Karpas-422 (cell line): ENCODE measurements at regions not wholly inside any gene's neighbourhood (a gene's known extent, or its start where the extent isn't known, plus 50 kb on each side); places are given as distances from the start of the nearest gene placed in this dataset.

Source experiments
- DNase-seq: peaks from one replicate; pipeline ENCODE4 v3.0.0-alpha.2; 2015
- H2AFZ ChIP-seq: fragments of 200-600 bp; sonication (generic); 2 replicates; pipeline ENCODE4 v1.6.1; 2014; ENCODE audit warnings: antibody characterized with exemption, low read length, mixed read lengths
- H3K27ac ChIP-seq: fragments of 200-600 bp; sonication (generic); 2 replicates; pipeline ENCODE4 v1.5.1; 2014; ENCODE audit warnings: mild to moderate bottlenecking, low read length, moderate library complexity
- H3K27me3 ChIP-seq: fragments of 200-600 bp; sonication (generic); 2 replicates; pipeline ENCODE4 v1.6.1; 2014; ENCODE audit warnings: low read length, mixed read lengths
- H3K36me3 ChIP-seq: fragments of 200-600 bp; sonication (generic); 2 replicates; pipeline ENCODE4 v1.6.1; 2014; ENCODE audit warnings: low read length, mixed read lengths; ENCODE audit not compliant: insufficient read depth
- H3K4me1 ChIP-seq: fragments of 200-600 bp; sonication (generic); 2 replicates; pipeline ENCODE4 v1.6.1; 2014; ENCODE audit warnings: mild to moderate bottlenecking, low read length, mixed read lengths
- H3K4me2 ChIP-seq: fragments of 200-600 bp; sonication (generic); 2 replicates; pipeline ENCODE4 v1.6.1; 2014; ENCODE audit warnings: low read length, low read depth, mild to moderate bottlenecking; ENCODE audit not compliant: poor library complexity, severe bottlenecking
- H3K4me3 ChIP-seq: fragments of 200-600 bp; sonication (generic); 2 replicates; pipeline ENCODE4 v1.5.1; 2014; ENCODE audit warnings: mild to moderate bottlenecking, antibody characterized with exemption, low read length, mixed read lengths
- H3K79me2 ChIP-seq: fragments of 200-600 bp; sonication (generic); 2 replicates; pipeline ENCODE4 v1.6.1; 2014; ENCODE audit warnings: mild to moderate bottlenecking, low read length, mixed read lengths
- H3K9ac ChIP-seq: fragments of 200-600 bp; sonication (generic); 2 replicates; pipeline ENCODE4 v1.6.0; 2014; ENCODE audit warnings: low read length
- H3K9me2 ChIP-seq: fragments of 200-600 bp; sonication (generic), shearing (Covaris generic); replicated peaks from 2 replicates; pipeline ENCODE4 v1.6.0; 2014; ENCODE audit warnings: mild to moderate bottlenecking, low read length, moderate library complexity; ENCODE audit not compliant: insufficient read depth
- H3K9me3 ChIP-seq: fragments of 300-700, 200-600 bp; sonication (generic); 2 replicates; pipeline ENCODE4 v1.6.1; 2014; ENCODE audit warnings: low read length, mixed read lengths
- H4K20me1 ChIP-seq: fragments of 200-600 bp; sonication (generic); 2 replicates; pipeline ENCODE4 v1.6.1; 2014; ENCODE audit warnings: mild to moderate bottlenecking, antibody characterized with exemption, low read length, low read depth; ENCODE audit not compliant: insufficient read depth

DNA sequence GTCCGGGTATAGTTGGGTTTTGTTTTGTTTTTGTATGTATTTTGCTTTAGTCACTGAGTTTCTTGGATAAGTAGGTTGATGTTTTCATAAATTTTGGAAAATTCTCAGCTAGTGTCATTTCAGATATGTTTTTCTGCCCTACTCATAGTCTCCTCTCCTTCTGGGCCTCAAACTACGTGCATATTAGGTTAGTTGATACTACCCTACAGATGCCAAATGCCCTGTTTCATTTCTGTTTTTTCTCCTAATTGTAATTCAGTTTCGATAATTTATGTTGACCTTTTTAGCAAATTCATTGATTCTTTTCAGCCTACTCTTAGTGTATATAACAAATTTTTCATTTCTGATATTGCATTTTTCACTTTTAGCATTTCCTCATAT is 268.6 kb upstream of the RGS18 start:
- Histone ChIP-seq H3K9me3 (no peaks in the 10 kb centered on the region), H3K9ac (no peak overlapping the region), H2AFZ (no peak overlapping the region)

GRCh38 chr1:191890433-191891088 is 267.7 kb upstream of the RGS18 start:
- H2AFZ ChIP-seq, result no peak overlapping the region
- H3K9ac ChIP-seq, result no peak overlapping the region
- no peaks in the 10 kb centered on the region for H3K9me3 ChIP-seq
- DNase-seq, result no peak
- H3K79me2 ChIP-seq, result no peaks in the 10 kb centered on the region
- no peak overlapping the region for H3K4me2 ChIP-seq
- H3K4me3 ChIP-seq, result no peak overlapping the region
- no peak overlapping the region for H3K27ac ChIP-seq
- H3K4me1 ChIP-seq, result no peaks in the 10 kb centered on the region
- H3K36me3 ChIP-seq, result no peaks in the 10 kb centered on the region
- H3K27me3 ChIP-seq, result no peaks in the 10 kb centered on the region
- H4K20me1 ChIP-seq, result no peaks in the 10 kb centered on the region
- H3K9me2 ChIP-seq, result no peaks in the 10 kb centered on the region

More for the DNA sequence above, 268.6 kb upstream of the RGS18 start:
- Histone ChIP-seq H4K20me1 (no peaks in the 10 kb centered on the region), H3K27me3 (no peaks in the 10 kb centered on the region), H3K4me1 (no peaks in the 10 kb centered on the region), H3K4me3 (no peak overlapping the region), H3K9me2 (0 out of 2 replicates have a peak, but pooled peaks cover 2% of the 10 kb centered on the region), H3K36me3 (no peaks in the 10 kb centered on the region), H3K4me2 (no peak overlapping the region), H3K79me2 (no peaks in the 10 kb centered on the region), H3K27ac (no peak overlapping the region)
- no peak for DNase-seq

DNA sequence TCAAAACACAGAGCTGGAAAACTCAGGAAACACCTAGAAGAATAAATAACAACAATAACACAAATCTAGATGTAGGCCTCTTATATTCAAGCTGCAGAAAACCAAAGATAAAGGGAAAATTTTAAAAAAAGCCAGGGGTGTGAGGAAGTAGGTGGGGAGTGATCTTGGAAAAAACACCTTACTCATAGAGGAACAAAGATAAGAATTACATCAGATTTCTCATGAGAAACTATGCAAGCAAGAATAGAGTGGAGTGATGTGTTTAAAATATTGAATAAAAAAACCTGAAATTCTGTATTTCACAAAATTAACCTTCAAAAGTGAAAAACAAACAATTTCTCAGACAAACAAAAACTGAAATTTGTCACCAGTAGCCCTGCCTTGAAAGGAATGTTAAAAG is 265.5 kb upstream of the RGS18 start:
- DNase-seq, result no peak
- H3K27ac ChIP-seq, result no peak overlapping the region
- no peak overlapping the region for H3K9ac ChIP-seq
- H3K4me1 ChIP-seq, result no peaks in the 10 kb centered on the region
- no peaks in the 10 kb centered on the region for H3K9me2 ChIP-seq
- no peaks in the 10 kb centered on the region for H3K9me3 ChIP-seq
- no peak overlapping the region for H2AFZ ChIP-seq
- H3K36me3 ChIP-seq, result no peaks in the 10 kb centered on the region
- H4K20me1 ChIP-seq, result no peaks in the 10 kb centered on the region
- no peak overlapping the region for H3K4me2 ChIP-seq
- H3K4me3 ChIP-seq, result no peak overlapping the region
- H3K79me2 ChIP-seq, result no peaks in the 10 kb centered on the region
- H3K27me3 ChIP-seq, result no peaks in the 10 kb centered on the region

- Histone ChIP-seq H4K20me1 (no peaks in the 10 kb centered on the region), H3K9ac (no peak overlapping the region), H3K27ac (no peak overlapping the region), H3K4me2 (no peak overlapping the region), H2AFZ (no peak overlapping the region), H3K9me2 (no peaks in the 10 kb centered on the region), H3K79me2 (no peaks in the 10 kb centered on the region), H3K27me3 (no peaks in the 10 kb centered on the region), H3K4me1 (no peaks in the 10 kb centered on the region), H3K36me3 (no peaks in the 10 kb centered on the region), H3K9me3 (no peaks in the 10 kb centered on the region), H3K4me3 (no peak overlapping the region)
- no peak for DNase-seq
Measured at GRCh38 chr1:191895049-191895448, 263.2 kb upstream of the RGS18 start.

GRCh38 chr1:191895462-191896058 is 262.7 kb upstream of the RGS18 start:
- no peaks in the 10 kb centered on the region for H3K79me2 ChIP-seq
- no peaks in the 10 kb centered on the region for H3K36me3 ChIP-seq
- no peaks in the 10 kb centered on the region for H3K9me3 ChIP-seq
- H3K4me1 ChIP-seq, result no peaks in the 10 kb centered on the region
- H3K9ac ChIP-seq, result no peak overlapping the region
- H3K27me3 ChIP-seq, result no peaks in the 10 kb centered on the region
- H3K27ac ChIP-seq, result no peak overlapping the region
- H2AFZ ChIP-seq, result no peak overlapping the region
- H3K4me2 ChIP-seq, result no peak overlapping the region
- no peak for DNase-seq
- H3K4me3 ChIP-seq, result no peak overlapping the region
- no peaks in the 10 kb centered on the region for H3K9me2 ChIP-seq
- no peaks in the 10 kb centered on the region for H4K20me1 ChIP-seq

GRCh38 chr1:191897134-191897533 is 261.1 kb upstream of the RGS18 start:
- Histone ChIP-seq H4K20me1 (no peaks in the 10 kb centered on the region), H3K4me2 (no peak overlapping the region), H2AFZ (no peak overlapping the region), H3K9me3 (no peaks in the 10 kb centered on the region), H3K9ac (no peak overlapping the region), H3K4me3 (no peak overlapping the region), H3K4me1 (no peaks in the 10 kb centered on the region), H3K27ac (no peak overlapping the region), H3K9me2 (no peaks in the 10 kb centered on the region), H3K36me3 (no peaks in the 10 kb centered on the region), H3K27me3 (no peaks in the 10 kb centered on the region), H3K79me2 (no peaks in the 10 kb centered on the region)
- DNase-seq, result no peak

GRCh38 chr1:191901651-191902050 is 256.6 kb upstream of the RGS18 start:
- Histone ChIP-seq H2AFZ (no peak overlapping the region), H3K9me2 (no peaks in the 10 kb centered on the region), H3K4me1 (no peaks in the 10 kb centered on the region), H3K4me3 (no peak overlapping the region), H3K27me3 (no peaks in the 10 kb centered on the region), H3K79me2 (no peaks in the 10 kb centered on the region), H3K4me2 (no peak overlapping the region), H3K27ac (no peak overlapping the region), H3K36me3 (no peaks in the 10 kb centered on the region), H3K9me3 (no peaks in the 10 kb centered on the region), H3K9ac (no peak overlapping the region), H4K20me1 (no peaks in the 10 kb centered on the region)
- no peak for DNase-seq

DNA sequence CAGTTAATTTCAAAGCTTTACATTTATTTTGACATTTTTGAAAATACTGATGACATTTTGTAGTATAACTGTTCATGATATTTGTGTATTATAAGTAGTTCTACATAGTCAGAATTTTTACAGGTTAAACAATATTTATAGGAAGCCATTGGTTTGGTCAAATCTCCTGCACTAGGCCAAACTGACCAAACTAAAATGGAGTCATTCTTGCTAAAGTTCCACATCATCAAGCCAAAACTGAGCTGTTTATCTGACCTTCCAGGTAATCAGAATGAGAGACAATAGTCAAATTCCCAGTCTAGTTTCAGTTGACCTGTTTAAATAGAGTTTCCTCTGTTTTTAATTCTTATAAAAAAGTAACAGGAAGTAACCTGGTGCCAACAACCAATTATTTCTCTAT is 253.3 kb upstream of the RGS18 start:
- no peaks in the 10 kb centered on the region for H3K27me3 ChIP-seq
- H3K27ac ChIP-seq, result no peak overlapping the region
- no peaks in the 10 kb centered on the region for H3K79me2 ChIP-seq
- no peak for DNase-seq
- no peak overlapping the region for H3K9ac ChIP-seq
- no peaks in the 10 kb centered on the region for H3K4me1 ChIP-seq
- H3K36me3 ChIP-seq, result no peaks in the 10 kb centered on the region
- no peaks in the 10 kb centered on the region for H3K9me3 ChIP-seq
- H2AFZ ChIP-seq, result no peak overlapping the region
- no peak overlapping the region for H3K4me2 ChIP-seq
- no peak overlapping the region for H3K4me3 ChIP-seq
- no peaks in the 10 kb centered on the region for H3K9me2 ChIP-seq
- H4K20me1 ChIP-seq, result no peaks in the 10 kb centered on the region
